Erythroblast (primary cell): ENCODE measurements at regions not wholly inside any gene's neighbourhood (a gene's known extent, or its start where the extent isn't known, plus 50 kb on each side); places are given as distances from the start of the nearest gene placed in this dataset.

ENCODE experiments used
- GATA1 ChIP-seq: IDR thresholded peaks from 2 replicates; pipeline ENCODE4 v1.6.1; 2011; ENCODE audit warnings: low read depth, mild to moderate bottlenecking, control low read depth, low read length, moderate library complexity
- POLR2A ChIP-seq: IDR thresholded peaks from 2 replicates; pipeline ENCODE4 v1.6.1; 2011; ENCODE audit warnings: mild to moderate bottlenecking, low read length

DNA sequence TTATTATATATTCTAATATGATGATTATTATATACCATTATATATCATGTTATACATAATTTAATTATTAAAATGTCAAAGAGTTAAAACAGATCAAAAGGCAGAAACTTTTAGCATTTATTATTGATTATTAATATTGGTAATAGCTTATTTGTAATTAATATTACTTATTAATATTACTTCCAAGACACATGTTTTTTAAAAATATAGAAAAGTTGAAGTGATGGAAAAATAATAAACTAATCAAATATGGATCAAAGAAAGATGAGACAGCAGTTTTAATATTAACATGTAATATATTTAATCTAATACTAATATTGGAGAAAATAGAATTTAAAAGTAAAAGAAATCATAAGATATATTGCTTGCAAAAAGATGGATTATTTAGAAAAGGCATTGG lies 154.6 kb upstream of the TAB2 start:
- TF ChIP-seq POLR2A (no peak), GATA1 (no peak)
